ENCODE measurements at regions not wholly inside any gene's neighbourhood (a gene's known extent, or its start where the extent isn't known, plus 50 kb on each side); places are given as distances from the start of the nearest gene placed in this dataset.
"Not testable (repeated sequence)": the region's sequence is repeated elsewhere in the genome, so short reads cannot be mapped to it uniquely, and the experiment has no call there.

DNA sequence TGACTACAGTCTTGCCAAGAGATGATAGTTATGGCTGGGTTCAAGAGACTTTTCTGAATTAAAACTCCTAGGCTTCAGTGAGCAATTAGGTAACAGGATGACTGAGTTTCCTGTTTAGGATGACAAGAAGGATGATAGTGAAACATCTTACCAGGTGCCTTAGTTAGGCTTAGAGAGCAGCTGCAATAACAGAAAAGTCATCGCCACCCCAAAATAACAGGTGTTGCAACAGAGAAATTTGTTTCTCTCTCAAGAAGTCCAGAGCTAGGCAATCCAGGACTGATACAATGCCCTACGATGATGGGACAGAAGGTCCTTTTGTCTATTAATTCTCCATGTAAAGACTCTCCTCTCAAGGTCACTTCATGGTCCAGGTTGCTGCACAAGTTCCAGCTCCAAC is 361.8 kb downstream of the CAAP1 start:
- in situ Hi-C loops (cut with HindIII; ENCODE audit: low pct_ligation_motif_present, low pct_unique_long_range_greater_than_20kb, low sequenced_read_pairs) = no loop called here
- DNase-seq = no peak

DNA sequence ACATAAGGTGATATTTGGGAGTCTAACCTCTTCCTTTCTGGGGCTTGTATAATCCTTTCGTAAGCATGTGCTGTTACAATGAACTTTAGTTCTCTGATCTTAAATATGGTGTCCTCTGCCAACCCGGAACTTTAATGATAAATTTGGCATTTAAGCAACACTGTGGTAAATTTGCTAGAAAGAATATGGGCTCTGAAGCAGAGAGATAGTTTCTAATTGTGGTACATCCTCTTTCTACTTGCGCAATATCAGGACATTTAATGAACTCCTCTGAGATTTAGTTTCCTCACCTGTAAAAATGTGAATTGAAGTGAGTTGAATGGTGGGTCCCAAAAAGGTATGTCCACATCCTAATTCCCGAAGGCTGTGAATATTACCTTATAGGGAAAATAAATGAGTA is 364.7 kb downstream of the CAAP1 start:
- no peak for DNase-seq
- in situ Hi-C loops (cut with HindIII; ENCODE audit: low pct_ligation_motif_present, low pct_unique_long_range_greater_than_20kb, low sequenced_read_pairs) = no loop called here

DNA sequence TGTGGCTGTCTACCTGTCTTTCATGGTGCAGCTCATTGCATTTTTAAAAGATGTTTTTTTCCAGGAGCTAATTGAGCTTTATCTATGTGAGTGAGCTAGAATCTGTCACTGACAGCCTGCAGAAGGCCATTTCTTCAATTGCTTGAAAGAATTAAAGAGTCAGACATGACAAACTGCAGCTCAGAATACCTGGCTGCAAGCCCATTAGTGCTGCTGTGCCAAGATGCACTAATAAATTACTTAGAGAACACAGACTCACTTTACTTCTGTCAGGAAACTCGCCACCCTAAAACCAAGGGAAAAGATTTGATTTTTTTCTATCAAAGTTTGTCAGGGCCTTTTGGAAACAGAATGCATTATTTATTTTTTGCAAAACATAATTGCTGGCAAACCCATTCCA is 368.3 kb downstream of the CAAP1 start:
- in situ Hi-C loops (cut with HindIII; ENCODE audit: low pct_ligation_motif_present, low pct_unique_long_range_greater_than_20kb, low sequenced_read_pairs) = no loop called here
- no peak for DNase-seq

DNA sequence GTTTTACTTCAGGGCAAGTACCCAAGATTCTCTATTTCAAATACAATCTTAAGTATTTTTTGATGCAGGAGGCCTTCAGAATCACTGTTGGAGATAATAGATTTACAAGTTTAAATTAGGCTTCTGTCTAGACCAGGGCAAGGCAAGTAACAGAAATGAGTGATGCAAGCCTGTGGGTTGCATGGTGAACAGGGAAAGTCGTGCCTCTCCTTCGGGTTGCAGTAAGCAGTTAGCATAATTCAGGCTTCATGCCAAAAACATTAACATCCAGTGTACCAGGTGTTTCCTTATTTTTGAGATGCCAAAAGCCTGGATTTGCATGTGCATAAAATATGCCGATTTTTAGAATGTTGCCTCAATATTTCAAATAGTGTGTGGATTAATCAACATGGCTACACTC is 369.0 kb downstream of the CAAP1 start:
- no peak for DNase-seq
- in situ Hi-C loops (cut with HindIII; ENCODE audit: low pct_ligation_motif_present, low pct_unique_long_range_greater_than_20kb, low sequenced_read_pairs) = no loop called here

DNA sequence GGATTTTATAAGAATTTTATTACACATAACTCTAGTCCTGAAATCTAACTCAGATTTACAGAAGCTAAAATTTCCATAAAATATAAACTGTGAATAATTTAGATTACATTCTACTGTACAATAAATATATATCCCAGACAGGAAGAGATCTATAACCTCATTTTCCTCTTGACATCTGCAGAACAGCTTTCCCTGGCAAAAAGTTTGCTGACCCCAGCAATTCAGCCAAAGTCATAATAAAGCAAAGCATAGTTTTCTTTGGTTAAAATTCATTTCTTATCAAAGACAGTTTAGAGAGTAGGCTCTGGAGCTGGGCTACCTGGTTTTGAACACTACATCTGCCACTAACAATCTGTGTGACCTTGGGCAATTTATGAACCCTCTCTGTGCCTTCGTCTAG is 372.5 kb downstream of the CAAP1 start:
- in situ Hi-C loops (cut with HindIII; ENCODE audit: low pct_ligation_motif_present, low pct_unique_long_range_greater_than_20kb, low sequenced_read_pairs) = no loop called here
- no peak for DNase-seq

DNA sequence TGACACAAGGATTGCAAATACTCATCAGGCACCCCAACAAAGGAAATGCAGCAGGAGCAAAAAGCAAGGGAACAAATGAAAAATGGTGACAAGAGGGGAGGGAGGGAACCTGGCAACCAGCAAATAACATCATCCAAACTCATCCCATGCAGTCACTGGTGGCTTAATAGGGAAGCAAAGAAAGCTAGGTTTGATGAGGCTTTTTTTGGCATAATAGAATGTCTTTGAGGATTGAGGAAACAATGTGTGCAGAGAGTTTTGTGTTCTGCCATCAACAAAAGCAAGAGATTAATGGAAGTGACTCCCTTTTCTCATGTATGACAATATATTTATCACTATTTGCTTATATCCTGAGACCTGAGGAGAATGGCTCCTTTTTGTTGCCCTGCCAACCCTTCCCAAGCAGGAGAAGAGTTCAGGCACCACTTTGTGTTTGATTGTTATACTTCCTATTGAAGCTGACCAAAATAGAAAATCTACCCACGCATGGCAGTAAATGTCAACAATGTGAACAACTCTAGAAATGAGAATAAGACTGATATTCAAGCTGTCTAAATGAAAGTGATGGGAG is 375.7 kb downstream of the CAAP1 start:
- in situ Hi-C loops (cut with HindIII; ENCODE audit: low pct_ligation_motif_present, low pct_unique_long_range_greater_than_20kb, low sequenced_read_pairs) = no loop called here
- DNase-seq = no peak

DNA sequence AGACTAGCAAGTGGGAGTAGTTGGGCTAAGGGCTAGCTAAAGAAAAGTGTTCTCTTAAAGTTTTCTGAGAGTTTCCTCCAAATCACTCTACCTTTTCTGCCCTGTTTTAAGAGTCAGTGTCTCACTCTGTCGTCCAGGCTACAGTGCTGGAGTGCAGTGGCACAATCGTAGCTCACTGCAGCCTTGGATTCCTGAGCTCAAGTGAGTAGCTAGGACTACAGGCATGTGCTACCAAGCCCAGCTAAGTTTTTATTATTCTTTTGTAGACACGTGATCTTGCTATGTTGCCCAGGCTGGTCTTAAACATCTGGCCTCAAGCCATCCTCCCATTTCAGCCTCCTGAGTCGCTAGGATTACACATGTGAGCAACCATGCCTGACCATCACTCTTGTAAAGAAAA is 378.9 kb downstream of the CAAP1 start:
- in situ Hi-C loops (cut with HindIII; ENCODE audit: low pct_ligation_motif_present, low pct_unique_long_range_greater_than_20kb, low sequenced_read_pairs) = no loop called here

DNA sequence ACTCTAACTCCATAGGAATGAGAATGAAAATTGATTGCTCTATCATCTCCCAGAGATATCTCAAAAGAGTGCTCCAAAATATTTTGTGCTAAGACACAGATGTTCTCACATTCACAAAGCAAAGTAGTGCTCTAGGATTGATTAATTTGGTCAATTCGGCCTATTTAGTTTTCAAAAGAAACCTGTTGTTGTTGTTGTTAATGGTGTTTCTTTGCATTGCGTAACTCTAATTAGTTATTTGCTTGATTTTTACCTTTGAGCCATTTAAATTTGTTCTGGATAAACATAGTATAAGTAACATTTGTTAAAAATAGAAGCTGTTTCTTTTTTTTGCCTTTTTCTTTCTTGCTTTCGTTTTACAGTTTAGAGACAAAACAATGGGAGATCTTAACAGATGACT is 382.5 kb downstream of the CAAP1 start:
- in situ Hi-C loops (cut with HindIII; ENCODE audit: low pct_ligation_motif_present, low pct_unique_long_range_greater_than_20kb, low sequenced_read_pairs) = no loop called here
- DNase-seq = no peak

More for the DNA sequence above, 378.9 kb downstream of the CAAP1 start:
- DNase-seq = no peak

DNA sequence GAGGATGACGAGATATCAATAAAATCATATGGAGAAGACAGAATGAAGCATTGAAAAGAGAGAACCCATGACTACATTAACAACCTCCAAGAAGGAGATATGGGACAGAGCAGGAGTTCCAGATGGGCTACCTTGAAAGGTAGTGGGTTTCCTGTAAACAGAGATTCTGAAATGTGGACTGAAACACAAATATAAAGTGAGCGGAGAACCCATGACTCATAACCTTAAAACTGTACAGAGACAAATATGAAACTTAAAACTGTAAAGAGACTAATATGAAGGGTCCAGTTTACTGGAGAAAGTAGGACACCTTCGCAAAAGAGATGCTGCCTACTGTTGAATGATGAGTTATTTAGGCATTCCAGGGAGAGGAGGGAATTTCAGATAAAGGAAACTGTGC is 383.7 kb downstream of the CAAP1 start:
- in situ Hi-C loops (cut with HindIII; ENCODE audit: low pct_ligation_motif_present, low pct_unique_long_range_greater_than_20kb, low sequenced_read_pairs) = no loop called here

DNA sequence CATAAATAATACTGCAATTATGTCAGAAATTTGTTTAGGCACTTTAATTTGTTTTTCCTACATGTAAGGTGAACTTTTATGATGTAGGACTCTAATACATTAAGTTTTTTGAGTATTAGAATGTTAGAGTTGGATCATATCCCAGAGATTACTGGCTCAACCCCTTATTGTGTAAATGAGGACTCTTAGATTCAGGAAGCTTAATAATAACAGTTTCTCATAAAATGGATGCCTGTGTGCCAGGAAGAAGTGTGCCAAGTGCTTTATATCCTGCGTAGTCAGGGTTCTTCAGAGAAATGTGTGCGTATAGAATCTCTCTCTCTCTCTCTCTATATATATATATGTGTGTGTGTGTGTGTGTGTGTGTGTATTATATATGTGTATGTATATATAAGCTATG is 388.5 kb downstream of the CAAP1 start:
- no peak for DNase-seq
- in situ Hi-C loops (cut with HindIII; ENCODE audit: low pct_ligation_motif_present, low pct_unique_long_range_greater_than_20kb, low sequenced_read_pairs) = no loop called here

More for the DNA sequence above, 383.7 kb downstream of the CAAP1 start:
- no peak for DNase-seq

DNA sequence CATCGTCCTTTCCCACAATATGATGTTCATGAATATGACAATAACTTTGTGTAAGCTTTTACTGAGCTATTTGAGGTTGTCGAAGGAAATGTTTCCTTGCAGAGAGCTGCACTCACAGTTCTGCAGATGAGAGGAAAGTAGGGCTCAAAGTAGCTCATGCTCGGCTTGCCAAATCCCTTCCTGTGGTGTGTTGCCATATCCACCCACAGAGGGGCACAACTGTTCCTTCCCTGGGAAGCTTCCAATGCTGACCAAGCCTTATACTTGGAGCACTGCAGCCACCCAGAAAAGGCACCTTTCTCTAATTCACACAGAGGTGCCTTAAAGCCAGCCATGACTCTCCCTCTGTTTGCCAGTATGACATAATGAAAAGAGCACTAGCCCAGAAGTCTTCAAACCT is 390.3 kb downstream of the CAAP1 start:
- in situ Hi-C loops (cut with HindIII; ENCODE audit: low pct_ligation_motif_present, low pct_unique_long_range_greater_than_20kb, low sequenced_read_pairs) = no loop called here
- no peak for DNase-seq

DNA sequence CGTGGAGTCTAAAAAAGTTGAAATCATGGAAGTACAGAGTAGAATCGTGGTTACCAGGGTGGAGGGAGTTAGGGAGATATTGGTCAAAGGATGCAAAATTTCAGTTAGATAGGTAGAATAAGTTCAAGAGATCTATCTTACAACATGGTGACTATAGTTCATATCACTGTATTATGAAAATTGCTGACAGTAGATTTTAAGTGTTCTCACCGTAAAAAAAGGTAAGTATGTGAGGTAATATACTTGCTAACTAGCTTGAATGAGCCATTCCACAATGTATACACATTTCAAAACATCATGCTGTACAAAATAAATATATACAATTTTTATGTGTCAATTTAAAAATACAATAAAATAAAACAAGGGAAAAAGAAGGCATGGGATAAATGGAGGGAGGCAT is 392.1 kb downstream of the CAAP1 start:
- in situ Hi-C loops (cut with HindIII; ENCODE audit: low pct_ligation_motif_present, low pct_unique_long_range_greater_than_20kb, low sequenced_read_pairs) = no loop called here
- no peak for DNase-seq

DNA sequence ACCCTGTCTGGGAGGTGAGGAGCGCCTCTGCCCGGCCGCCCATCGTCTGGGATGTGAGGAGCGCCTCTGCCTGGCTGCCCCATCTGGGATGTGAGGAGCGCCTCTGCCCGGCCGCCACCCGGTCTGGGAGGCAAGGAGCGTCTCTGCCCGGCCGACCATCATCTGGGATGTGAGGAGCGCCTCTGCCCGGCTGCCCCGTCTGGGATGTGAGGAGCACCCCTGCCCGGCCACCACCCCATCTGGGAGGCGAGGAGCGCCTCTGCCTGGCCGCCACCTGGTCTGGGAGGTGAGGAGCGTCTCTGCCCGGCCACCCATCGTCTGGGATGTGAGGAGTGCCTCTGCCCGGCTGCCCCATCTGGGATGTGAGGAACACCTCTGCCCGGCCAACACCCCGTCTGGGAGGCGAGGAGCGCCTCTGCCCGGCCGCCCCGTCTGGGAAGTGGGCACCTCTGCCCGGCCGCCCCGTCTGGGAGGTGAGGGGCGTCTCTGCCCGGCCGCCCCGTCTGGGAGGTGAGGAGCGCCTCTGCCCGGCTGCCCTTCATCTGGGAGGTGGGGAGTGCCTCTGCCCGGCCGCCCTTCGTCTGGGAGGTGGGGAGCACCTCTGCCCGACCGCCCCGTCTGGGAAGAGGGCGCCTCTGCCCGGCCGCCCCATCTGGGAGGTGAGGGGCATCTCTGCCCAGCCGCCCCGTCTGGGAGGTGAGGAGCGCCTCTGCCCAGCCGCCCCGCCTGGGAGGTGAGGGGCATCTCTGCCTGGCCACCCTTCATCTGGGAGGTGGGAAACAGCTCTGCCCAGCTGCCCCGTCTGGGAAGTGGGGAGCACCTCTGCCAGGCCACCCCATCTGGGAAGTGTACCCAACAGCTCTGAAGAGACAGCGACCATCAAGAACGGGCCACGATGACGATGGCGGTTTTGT is 399.7 kb downstream of the CAAP1 start:
- DNase-seq; in situ Hi-C loops (cut with HindIII; ENCODE audit: low pct_ligation_motif_present, low pct_unique_long_range_greater_than_20kb, low sequenced_read_pairs): not testable (repeated sequence)

DNA sequence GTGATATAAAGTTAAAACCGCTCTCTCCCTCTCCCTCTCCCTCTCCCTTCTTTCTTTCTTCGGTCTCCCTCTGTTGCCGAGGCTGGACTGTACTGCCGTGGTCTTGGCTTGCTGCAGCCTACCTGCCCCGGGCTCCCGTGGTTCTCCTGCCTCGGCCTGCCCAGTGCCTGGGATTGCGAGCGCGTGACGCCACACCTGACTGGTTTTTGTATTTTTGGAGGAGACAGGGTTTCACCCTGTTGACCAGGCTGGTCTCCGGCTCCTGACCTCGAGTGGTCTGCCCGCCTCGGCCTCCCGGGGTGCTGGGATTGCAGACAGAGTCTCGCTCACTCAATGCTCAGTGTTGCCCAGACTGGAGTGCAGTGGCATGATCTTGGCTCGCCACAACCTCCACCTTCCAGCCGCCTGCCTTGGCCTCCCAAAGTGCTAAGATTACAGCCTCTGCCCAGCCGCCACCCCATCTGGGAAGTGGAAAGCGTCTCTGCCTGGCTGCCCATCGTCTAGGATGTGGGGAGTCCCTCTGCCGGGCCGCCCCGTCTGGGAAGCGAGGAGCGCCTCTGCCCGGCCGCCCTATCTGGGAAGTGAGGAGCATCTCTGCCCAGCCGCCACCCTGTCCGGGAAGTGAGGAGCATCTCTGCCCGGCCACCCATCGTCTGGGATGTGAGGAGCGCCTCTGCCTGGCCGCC is 400.5 kb downstream of the CAAP1 start:
- in situ Hi-C loops (cut with HindIII; ENCODE audit: low pct_ligation_motif_present, low pct_unique_long_range_greater_than_20kb, low sequenced_read_pairs); DNase-seq: not testable (repeated sequence)

DNA sequence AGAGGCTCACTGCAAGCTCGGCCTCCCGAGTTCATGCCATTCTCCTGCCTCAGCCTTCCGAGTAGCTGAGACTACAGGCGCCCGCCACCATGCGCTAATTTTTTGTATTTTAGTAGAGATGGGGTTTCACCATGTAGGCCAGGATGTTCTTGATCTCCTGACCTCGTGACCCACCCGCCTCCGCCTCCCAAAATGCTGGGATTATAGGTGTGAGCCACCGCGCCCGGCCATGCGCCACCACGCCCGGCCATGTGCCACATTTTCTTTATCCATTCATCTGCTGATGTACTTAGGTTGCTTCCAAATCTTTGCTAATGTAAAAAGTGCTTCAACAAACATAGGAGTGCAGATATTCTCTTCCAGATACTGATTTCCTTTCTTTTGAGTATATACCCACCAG is 408.6 kb downstream of the CAAP1 start:
- in situ Hi-C loops (cut with HindIII; ENCODE audit: low pct_ligation_motif_present, low pct_unique_long_range_greater_than_20kb, low sequenced_read_pairs) = no loop called here
- no peak for DNase-seq

DNA sequence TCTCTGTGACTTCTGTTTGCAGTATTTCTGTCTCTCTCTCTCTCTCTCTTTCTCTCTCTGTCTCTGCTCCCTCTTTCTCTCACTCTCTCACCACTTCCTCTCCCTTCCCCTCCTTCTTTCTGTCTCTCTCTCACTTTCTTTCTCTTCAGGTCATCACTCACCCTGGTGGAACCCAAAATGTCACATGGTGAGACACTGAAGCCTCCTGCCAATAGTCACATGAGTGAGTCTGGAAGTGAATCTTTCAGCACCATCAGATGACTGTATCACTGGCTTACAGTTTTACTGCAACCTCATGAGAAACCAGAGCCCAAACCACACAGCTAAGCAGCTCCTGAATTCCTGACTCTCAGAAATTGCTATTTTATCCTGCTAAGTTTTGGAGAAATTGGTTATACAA is 414.6 kb downstream of the CAAP1 start:
- DNase-seq = no peak
- in situ Hi-C loops (cut with HindIII; ENCODE audit: low pct_ligation_motif_present, low pct_unique_long_range_greater_than_20kb, low sequenced_read_pairs) = no loop called here

DNA sequence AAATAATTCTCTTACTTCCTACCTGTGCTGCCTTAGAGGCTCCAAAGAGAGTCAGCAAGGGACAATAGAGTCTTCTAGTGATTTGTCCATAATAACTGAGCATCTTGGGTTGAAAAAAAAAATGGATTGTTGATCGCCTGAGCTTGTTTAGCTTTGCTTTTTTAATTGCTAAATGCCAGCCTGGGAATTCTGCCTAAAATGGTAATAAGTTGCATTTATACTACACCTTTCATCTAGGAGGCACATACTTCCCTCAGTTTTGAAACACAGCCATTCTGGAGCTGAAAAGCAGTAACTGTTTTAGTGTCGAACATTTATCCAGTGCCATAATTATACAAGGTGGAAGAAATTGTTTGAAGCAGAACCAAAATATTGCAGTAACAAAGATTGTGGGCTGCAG is 421.3 kb downstream of the CAAP1 start:
- DNase-seq = no peak
- in situ Hi-C loops (cut with HindIII; ENCODE audit: low pct_ligation_motif_present, low pct_unique_long_range_greater_than_20kb, low sequenced_read_pairs) = no loop called here

DNA sequence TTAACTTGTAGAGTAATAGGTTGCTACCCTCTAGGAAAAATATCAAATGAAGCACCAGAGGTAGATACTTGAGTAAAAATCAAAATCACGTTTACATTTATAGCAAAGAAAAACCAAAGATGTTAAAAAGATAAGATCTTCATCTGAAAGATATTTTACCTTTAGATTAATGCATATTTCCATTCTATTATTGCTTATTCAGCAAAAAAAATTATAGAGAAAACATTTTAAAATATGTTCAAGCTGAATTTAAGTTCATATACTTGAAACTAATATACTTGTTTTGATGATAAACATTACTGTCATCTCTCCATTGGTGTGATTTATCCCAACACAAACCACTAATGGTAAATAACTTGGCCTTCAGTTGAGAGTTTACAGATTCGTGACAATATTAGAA is 422.3 kb downstream of the CAAP1 start:
- no peak for DNase-seq
- in situ Hi-C loops (cut with HindIII; ENCODE audit: low pct_ligation_motif_present, low pct_unique_long_range_greater_than_20kb, low sequenced_read_pairs) = no loop called here

DNA sequence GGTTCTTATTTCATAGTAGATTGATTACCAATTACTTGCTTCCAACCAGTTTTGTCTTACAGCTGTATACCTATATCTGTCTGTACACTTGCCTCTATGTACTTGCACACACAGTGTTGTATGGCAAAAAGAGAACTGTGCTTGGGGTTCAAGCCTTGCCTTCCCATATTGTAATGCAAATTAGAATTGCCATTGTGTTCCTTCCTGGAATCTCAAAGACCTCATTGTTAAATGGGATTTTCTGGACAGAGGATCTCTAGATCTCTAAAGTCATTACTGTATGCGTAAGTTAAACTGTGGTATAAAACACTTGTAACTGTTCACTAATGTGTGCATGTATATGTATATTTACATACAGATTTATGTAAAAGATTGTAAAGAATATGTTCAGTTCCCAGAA is 428.8 kb downstream of the CAAP1 start:
- DNase-seq = no peak
- in situ Hi-C loops (cut with HindIII; ENCODE audit: low pct_ligation_motif_present, low pct_unique_long_range_greater_than_20kb, low sequenced_read_pairs) = no loop called here

DNA sequence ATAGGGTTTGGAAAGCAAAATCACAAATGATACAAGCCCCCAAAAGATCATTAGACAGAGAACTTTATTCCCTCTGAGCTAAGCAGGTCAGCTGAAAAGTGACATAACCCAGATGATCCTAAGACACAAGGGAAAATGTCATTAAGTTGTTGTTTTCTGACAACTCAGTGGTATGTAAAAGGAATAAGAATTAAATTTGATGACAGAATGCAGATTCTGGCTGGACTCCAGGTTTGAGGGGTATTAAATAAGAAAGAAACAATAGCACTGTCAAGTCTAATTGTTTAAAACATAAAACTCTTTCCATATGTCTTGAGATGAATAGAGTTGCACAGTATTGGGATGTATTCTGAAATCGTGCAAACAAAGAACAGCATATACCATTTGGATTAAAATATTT is 429.9 kb downstream of the CAAP1 start:
- in situ Hi-C loops (cut with HindIII; ENCODE audit: low pct_ligation_motif_present, low pct_unique_long_range_greater_than_20kb, low sequenced_read_pairs) = no loop called here
- DNase-seq = no peak
